Liver (tissue), 8 donors: ENCODE measurements at regions not wholly inside any gene's neighbourhood (a gene's known extent, or its start where the extent isn't known, plus 50 kb on each side); places are given as distances from the start of the nearest gene placed in this dataset.

Experiments
- DNase-seq: peaks from one replicate; pipeline ENCODE4 v3.0.0-alpha.2; 2017; ENCODE audit warnings: low spot score
- H3K27ac ChIP-seq, 2 donors: one replicate each; pipeline ENCODE4 v1.7.0; 2013; ENCODE audit warnings: inconsistent platforms in 2 of 2, low read length in 2 of 2, control low read depth in 1 of 2, low read depth in 1 of 2, mild to moderate bottlenecking in 1 of 2
- H3K27me3 ChIP-seq, 4 donors: one replicate each; pipeline versions ENCODE4 v1.6.1 to v1.7.0; 2013; ENCODE audit warnings: low read length in 3 of 4, inconsistent platforms in 1 of 4, mild to moderate bottlenecking in 1 of 4, moderate library complexity in 1 of 4; ENCODE audit not compliant: control insufficient read depth in 4 of 4, insufficient read depth in 4 of 4
- H3K36me3 ChIP-seq, 4 donors: one replicate each; pipeline versions ENCODE4 v1.6.1 to v1.7.0; 2013; ENCODE audit warnings: low read length in 3 of 4, mild to moderate bottlenecking in 3 of 4, low read depth in 1 of 4, moderate library complexity in 1 of 4; ENCODE audit not compliant: control insufficient read depth in 4 of 4, insufficient read depth in 3 of 4
- H3K4me1 ChIP-seq, 4 donors: one replicate each; pipeline versions ENCODE4 v1.6.1 to v1.7.0; 2013; ENCODE audit warnings: low read length in 3 of 4, mild to moderate bottlenecking in 3 of 4, moderate library complexity in 1 of 4; ENCODE audit not compliant: control insufficient read depth in 4 of 4, insufficient read depth in 4 of 4
- H3K4me3 ChIP-seq, 3 donors: one replicate each; pipeline versions ENCODE4 v1.6.1 to v1.7.0; 2013; ENCODE audit warnings: low read length in 3 of 3, control low read depth in 1 of 3, low read depth in 1 of 3, mild to moderate bottlenecking in 1 of 3
- H3K9ac ChIP-seq, 2 donors: one replicate each; pipeline ENCODE4 v1.7.0; 2013; ENCODE audit warnings: low read length in 2 of 2, mild to moderate bottlenecking in 2 of 2, moderate library complexity in 2 of 2, control low read depth in 1 of 2, low read depth in 1 of 2
- H3K9me3 ChIP-seq, 4 donors: one replicate each; pipeline versions ENCODE4 v1.6.1 to v1.7.0; 2013; ENCODE audit warnings: low read length in 3 of 4; ENCODE audit not compliant: control insufficient read depth in 4 of 4
- ATF3 ChIP-seq: IDR thresholded peaks from 2 replicates; pipeline ENCODE4 v1.6.1; 2016; ENCODE audit warnings: antibody characterized with exemption
- CTCF ChIP-seq: fragments of 150-350 bp; IDR thresholded peaks from 2 replicates; pipeline ENCODE4 v1.5.1; 2017; ENCODE audit warnings: improper control_type of control experiment, low read depth, low read length; ENCODE audit not compliant: missing input control
- EGR1 ChIP-seq, 2 donors: IDR thresholded peaks; 2 replicates each; pipeline ENCODE4 v1.6.1; 2016 to 2018; ENCODE audit warnings: antibody characterized with exemption in 2 of 2, low read depth in 2 of 2
- FOXA1 ChIP-seq: IDR thresholded peaks from 2 replicates; pipeline ENCODE4 v1.6.1; 2016; ENCODE audit warnings: antibody characterized with exemption
- FOXA2 ChIP-seq: IDR thresholded peaks from 2 replicates; pipeline ENCODE4 v1.6.1; 2016; ENCODE audit warnings: antibody characterized with exemption
- GABPA ChIP-seq, 2 donors: IDR thresholded peaks in 1 of 2; conservative IDR thresholded peaks in 1 of 2; 2 replicates each; pipeline ENCODE4 v1.6.1; 2016; ENCODE audit warnings: antibody characterized with exemption in 2 of 2, mild to moderate bottlenecking in 1 of 2, moderate library complexity in 1 of 2
- HNF4A ChIP-seq, 2 donors: conservative IDR thresholded peaks; 2 replicates each; pipeline ENCODE4 v1.6.1; 2016; ENCODE audit warnings: antibody characterized with exemption in 2 of 2, mild to moderate bottlenecking in 2 of 2
- HNF4G ChIP-seq: IDR thresholded peaks from 2 replicates; pipeline ENCODE4 v1.6.1; 2016; ENCODE audit warnings: antibody characterized with exemption
- JUND ChIP-seq, 2 donors: IDR thresholded peaks; 2 replicates each; pipeline ENCODE4 v1.6.1; 2016; ENCODE audit warnings: antibody characterized with exemption in 2 of 2
- MAX ChIP-seq: IDR thresholded peaks from 2 replicates; pipeline ENCODE4 v1.6.1; 2016; ENCODE audit warnings: antibody characterized with exemption
- NR2F2 ChIP-seq: IDR thresholded peaks from 2 replicates; pipeline ENCODE4 v1.6.1; 2016; ENCODE audit warnings: antibody characterized with exemption
- RAD21 ChIP-seq, 2 donors: IDR thresholded peaks; 2 replicates each; pipeline ENCODE4 v1.6.1; 2016; ENCODE audit warnings: antibody characterized with exemption in 2 of 2, mild to moderate bottlenecking in 2 of 2
- REST ChIP-seq: IDR thresholded peaks from 2 replicates; pipeline ENCODE4 v1.6.1; 2016; ENCODE audit warnings: antibody characterized with exemption, mild to moderate bottlenecking
- RXRA ChIP-seq, 2 donors: IDR thresholded peaks; 2 replicates each; pipeline ENCODE4 v1.6.1; 2017 to 2018; ENCODE audit warnings: antibody characterized with exemption in 2 of 2, mild to moderate bottlenecking in 1 of 2
- SP1 ChIP-seq: IDR thresholded peaks from 2 replicates; pipeline ENCODE4 v1.6.1; 2018; ENCODE audit warnings: antibody characterized with exemption, mild to moderate bottlenecking
- TAF1 ChIP-seq: conservative IDR thresholded peaks from 2 replicates; pipeline ENCODE4 v1.6.1; 2016; ENCODE audit warnings: antibody characterized with exemption, mild to moderate bottlenecking
- YY1 ChIP-seq: IDR thresholded peaks from 2 replicates; pipeline ENCODE4 v1.6.1; 2016; ENCODE audit warnings: antibody characterized with exemption, mild to moderate bottlenecking
- ZBTB33 ChIP-seq: IDR thresholded peaks from 2 replicates; pipeline ENCODE4 v1.6.1; 2016; ENCODE audit warnings: antibody characterized with exemption
- WGBS: extraction: QIAGEN DNeasy Blood & Tissue Kit; methylation state at CpG from one replicate; pipeline ENCODE4 v1.1.7; 2013; 5-methylcytosine and 5-hydroxymethylcytosine counted together
- donor health status: healthy.
- donor health status: healthy.
- donor health status: healthy.
- donor health status: healthy.
- donor health status: healthy.

GRCh38 chr6:87837444-87837843 lies 135.4 kb upstream of the AKIRIN2 start:
- no peak for TF ChIP-seq TAF1
- no peak for TF ChIP-seq SP1
- no peak for TF ChIP-seq ATF3
- no peak for TF ChIP-seq GABPA (IDR thresholded peaks at IDR 0.05 in 1 of 2, conservative IDR thresholded peaks at IDR 0.05 in 1 of 2)
- TF ChIP-seq MAX: no peak
- no peak for TF ChIP-seq RAD21 (IDR thresholded peaks at IDR 0.05)
- TF ChIP-seq NR2F2: no peak
- TF ChIP-seq FOXA1: no peak
- TF ChIP-seq YY1: no peak
- no peak for TF ChIP-seq HNF4A (conservative IDR thresholded peaks at IDR 0.05)
- Histone ChIP-seq H3K27me3 (no peaks in the 10 kb centered on the region), H3K4me3 (no peak overlapping the region), H3K9ac (no peak overlapping the region), H3K4me1 (peaks cover 2 to 4% (median 3%) of the 10 kb centered on the region in 4 donors), H3K9me3 (no peaks in the 10 kb centered on the region), H3K27ac (no peak overlapping the region), H3K36me3 (no peaks in the 10 kb centered on the region)
- DNase-seq: no peak
- 94% methylated on average over 3 of the region's 3 CpGs for WGBS

GRCh38 chr6:87832025-87832825 lies 130.2 kb upstream of the AKIRIN2 start:
- no peak for DNase-seq
- H3K27ac ChIP-seq: peak overlapping the region; percentile 77 to 83
- TF ChIP-seq NR2F2 (peak; percentile 45), ATF3 (no peak), CTCF (peak; percentile 48), JUND (IDR thresholded peaks at IDR 0.05) (no peak), SP1 (peak; percentile 72), TAF1 (peak; percentile 74), FOXA1 (peak; percentile 25), FOXA2 (peak; percentile 38), EGR1 (IDR thresholded peaks at IDR 0.05; ENCODE audit: low read depth in 2 of 2) (no peak), RAD21 (IDR thresholded peaks at IDR 0.05) (peak; percentile 70 to 74), REST (no peak), MAX (no peak), ZBTB33 (no peak), YY1 (peak; percentile 60), RXRA (IDR thresholded peaks at IDR 0.05) (peak; percentile 51 to 58), HNF4A (conservative IDR thresholded peaks at IDR 0.05) (peak; percentile 78 to 87), HNF4G (peak; percentile 48)
- H3K4me3 ChIP-seq: peak overlapping the region; percentile 55 to 73 (median 70)
- H3K9me3 ChIP-seq: no peaks in the 10 kb centered on the region
- no peaks in the 10 kb centered on the region for H3K36me3 ChIP-seq
- peaks cover 3 to 5% (median 4%) of the 10 kb centered on the region in 4 donors for H3K4me1 ChIP-seq
- WGBS: under 1% methylated on average over 6 of the region's 6 CpGs
- no peaks in the 10 kb centered on the region for H3K27me3 ChIP-seq
- peak overlapping the region; percentile 34 to 93 for H3K9ac ChIP-seq
